HL-60 (cell line): ENCODE measurements at regions not wholly inside any gene's neighbourhood (a gene's known extent, or its start where the extent isn't known, plus 50 kb on each side); places are given as distances from the start of the nearest gene placed in this dataset.

ENCODE experiments used
- DNase-seq, 2 experiments: peaks; one replicate each; pipeline ENCODE4 v3.0.0-alpha.2; 2010 to 2020; ENCODE audit warnings: low read depth in 1 of 2, low spot score in 1 of 2
- H3K27ac ChIP-seq: fragments of 250-450 bp; sonication (Bioruptor Pico); replicated peaks from 2 replicates; pipeline ENCODE4 v1.5.1; 2020; ENCODE audit warnings: mild to moderate bottlenecking, moderate library complexity
- H3K27me3 ChIP-seq: fragments of 250-450 bp; sonication (Bioruptor Pico); 2 replicates; pipeline ENCODE4 v1.5.1; 2021; ENCODE audit warnings: mild to moderate bottlenecking, moderate library complexity; ENCODE audit not compliant: insufficient read depth, poor library complexity, severe bottlenecking
- H3K4me3 ChIP-seq: replicated peaks from 2 replicates; pipeline ENCODE4 v1.5.1; 2011; ENCODE audit warnings: mild to moderate bottlenecking, control low read depth, low read length; ENCODE audit not compliant: insufficient read depth
- GABPA ChIP-seq: IDR thresholded peaks from 2 replicates; pipeline ENCODE4 v1.6.1; 2012; ENCODE audit warnings: low read depth
- POLR2AphosphoS5 ChIP-seq: IDR thresholded peaks from 2 replicates; pipeline ENCODE4 v1.6.1; 2012; ENCODE audit warnings: low read depth
- SPI1 ChIP-seq: IDR thresholded peaks from 2 replicates; pipeline ENCODE4 v1.6.1; 2012; ENCODE audit warnings: low read depth, mild to moderate bottlenecking, borderline replicate concordance
- TF ChIP-seq, protein P1 (sequence below): IDR thresholded peaks from 2 replicates; pipeline ENCODE4 v1.6.1; 2012; ENCODE audit warnings: low read depth; ENCODE audit not compliant: insufficient replicate concordance
- TF ChIP-seq, protein P2 (sequence below): IDR thresholded peaks from one replicate; pipeline ENCODE4 v1.5.1; 2011; ENCODE audit warnings: low read length, control low read depth, inconsistent platforms; ENCODE audit not compliant: insufficient read depth

DNA sequence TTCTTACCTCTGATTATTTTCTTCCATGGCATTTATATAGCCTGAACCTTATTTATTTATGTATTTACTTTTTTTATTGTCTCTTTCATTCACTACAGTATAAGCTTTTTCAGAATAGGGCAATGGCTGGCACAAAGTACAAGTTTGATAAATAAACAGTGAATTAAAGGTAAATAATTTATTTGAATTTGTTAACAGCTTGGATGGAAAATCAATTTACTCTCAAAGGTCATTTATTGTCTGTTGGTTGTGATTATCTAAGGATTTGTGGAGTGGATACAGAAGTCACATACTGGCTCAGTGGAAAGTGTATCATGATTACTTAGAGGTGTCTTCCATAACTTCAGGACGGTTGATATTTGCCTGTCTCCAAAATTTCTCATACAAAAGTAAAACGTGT lies 2472.9 kb downstream of the PCDH7 start:
- TF ChIP-seq GABPA (no peak), SPI1 (no peak), POLR2AphosphoS5 (no peak)
- TF ChIP-seq, protein P1, sequence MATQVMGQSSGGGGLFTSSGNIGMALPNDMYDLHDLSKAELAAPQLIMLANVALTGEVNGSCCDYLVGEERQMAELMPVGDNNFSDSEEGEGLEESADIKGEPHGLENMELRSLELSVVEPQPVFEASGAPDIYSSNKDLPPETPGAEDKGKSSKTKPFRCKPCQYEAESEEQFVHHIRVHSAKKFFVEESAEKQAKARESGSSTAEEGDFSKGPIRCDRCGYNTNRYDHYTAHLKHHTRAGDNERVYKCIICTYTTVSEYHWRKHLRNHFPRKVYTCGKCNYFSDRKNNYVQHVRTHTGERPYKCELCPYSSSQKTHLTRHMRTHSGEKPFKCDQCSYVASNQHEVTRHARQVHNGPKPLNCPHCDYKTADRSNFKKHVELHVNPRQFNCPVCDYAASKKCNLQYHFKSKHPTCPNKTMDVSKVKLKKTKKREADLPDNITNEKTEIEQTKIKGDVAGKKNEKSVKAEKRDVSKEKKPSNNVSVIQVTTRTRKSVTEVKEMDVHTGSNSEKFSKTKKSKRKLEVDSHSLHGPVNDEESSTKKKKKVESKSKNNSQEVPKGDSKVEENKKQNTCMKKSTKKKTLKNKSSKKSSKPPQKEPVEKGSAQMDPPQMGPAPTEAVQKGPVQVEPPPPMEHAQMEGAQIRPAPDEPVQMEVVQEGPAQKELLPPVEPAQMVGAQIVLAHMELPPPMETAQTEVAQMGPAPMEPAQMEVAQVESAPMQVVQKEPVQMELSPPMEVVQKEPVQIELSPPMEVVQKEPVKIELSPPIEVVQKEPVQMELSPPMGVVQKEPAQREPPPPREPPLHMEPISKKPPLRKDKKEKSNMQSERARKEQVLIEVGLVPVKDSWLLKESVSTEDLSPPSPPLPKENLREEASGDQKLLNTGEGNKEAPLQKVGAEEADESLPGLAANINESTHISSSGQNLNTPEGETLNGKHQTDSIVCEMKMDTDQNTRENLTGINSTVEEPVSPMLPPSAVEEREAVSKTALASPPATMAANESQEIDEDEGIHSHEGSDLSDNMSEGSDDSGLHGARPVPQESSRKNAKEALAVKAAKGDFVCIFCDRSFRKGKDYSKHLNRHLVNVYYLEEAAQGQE, result no peak
- TF ChIP-seq, protein P2, sequence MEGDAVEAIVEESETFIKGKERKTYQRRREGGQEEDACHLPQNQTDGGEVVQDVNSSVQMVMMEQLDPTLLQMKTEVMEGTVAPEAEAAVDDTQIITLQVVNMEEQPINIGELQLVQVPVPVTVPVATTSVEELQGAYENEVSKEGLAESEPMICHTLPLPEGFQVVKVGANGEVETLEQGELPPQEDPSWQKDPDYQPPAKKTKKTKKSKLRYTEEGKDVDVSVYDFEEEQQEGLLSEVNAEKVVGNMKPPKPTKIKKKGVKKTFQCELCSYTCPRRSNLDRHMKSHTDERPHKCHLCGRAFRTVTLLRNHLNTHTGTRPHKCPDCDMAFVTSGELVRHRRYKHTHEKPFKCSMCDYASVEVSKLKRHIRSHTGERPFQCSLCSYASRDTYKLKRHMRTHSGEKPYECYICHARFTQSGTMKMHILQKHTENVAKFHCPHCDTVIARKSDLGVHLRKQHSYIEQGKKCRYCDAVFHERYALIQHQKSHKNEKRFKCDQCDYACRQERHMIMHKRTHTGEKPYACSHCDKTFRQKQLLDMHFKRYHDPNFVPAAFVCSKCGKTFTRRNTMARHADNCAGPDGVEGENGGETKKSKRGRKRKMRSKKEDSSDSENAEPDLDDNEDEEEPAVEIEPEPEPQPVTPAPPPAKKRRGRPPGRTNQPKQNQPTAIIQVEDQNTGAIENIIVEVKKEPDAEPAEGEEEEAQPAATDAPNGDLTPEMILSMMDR, result no peak
- H3K27ac ChIP-seq, result no peak overlapping the region
- H3K27me3 ChIP-seq, result no peaks in the 10 kb centered on the region
- no peak overlapping the region for H3K4me3 ChIP-seq
- DNase-seq, result no peak

DNA sequence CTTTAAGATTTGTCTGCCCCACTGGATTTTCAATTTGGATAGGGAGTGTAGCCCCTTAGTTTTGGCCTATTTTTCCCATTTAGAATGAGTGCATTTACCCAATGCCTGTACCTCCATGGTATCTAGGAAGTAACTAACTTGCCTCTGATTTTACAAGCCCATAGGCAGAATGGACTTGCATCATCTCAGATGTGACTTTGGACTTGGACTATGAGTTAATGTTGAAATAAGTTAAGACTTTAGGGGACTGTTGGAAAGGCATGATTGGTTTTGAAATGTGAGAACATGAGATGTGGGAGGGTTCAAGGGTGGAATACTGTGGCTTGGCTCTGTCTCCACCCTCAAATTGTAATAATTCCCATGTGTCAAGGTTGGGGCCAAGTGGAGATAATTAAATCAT lies 2480.2 kb downstream of the PCDH7 start:
- H3K27ac ChIP-seq, result no peak overlapping the region
- no peak for DNase-seq
- TF ChIP-seq, protein P2, result no peak
- TF ChIP-seq GABPA (no peak), SPI1 (no peak), POLR2AphosphoS5 (no peak)
- TF ChIP-seq, protein P1, result no peak
- no peaks in the 10 kb centered on the region for H3K27me3 ChIP-seq
- H3K4me3 ChIP-seq, result no peak overlapping the region

DNA sequence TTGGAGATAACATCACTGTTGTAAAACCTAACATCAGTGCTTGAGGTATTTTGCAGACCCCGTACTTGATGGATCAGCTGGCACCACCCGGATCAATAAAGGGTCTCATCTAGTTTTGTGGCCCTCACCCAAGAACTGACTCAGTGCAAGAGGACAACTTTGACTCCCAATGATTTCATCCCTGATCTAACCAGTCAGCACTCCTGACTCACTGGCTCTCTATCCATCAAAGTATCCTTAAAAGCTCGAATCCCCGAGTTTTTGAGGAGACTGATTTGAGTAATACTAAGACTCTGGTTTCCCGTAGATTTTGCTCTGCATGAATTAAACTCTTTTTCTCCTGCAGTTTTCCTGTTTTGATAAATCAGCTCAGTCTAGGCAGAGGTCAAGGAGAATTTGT lies 2498.1 kb downstream of the PCDH7 start:
- Histone ChIP-seq H3K4me3 (no peak overlapping the region), H3K27ac (no peak overlapping the region), H3K27me3 (no peaks in the 10 kb centered on the region)
- no peak for DNase-seq
- TF ChIP-seq SPI1, result no peak
- TF ChIP-seq, protein P2, result no peak

DNA sequence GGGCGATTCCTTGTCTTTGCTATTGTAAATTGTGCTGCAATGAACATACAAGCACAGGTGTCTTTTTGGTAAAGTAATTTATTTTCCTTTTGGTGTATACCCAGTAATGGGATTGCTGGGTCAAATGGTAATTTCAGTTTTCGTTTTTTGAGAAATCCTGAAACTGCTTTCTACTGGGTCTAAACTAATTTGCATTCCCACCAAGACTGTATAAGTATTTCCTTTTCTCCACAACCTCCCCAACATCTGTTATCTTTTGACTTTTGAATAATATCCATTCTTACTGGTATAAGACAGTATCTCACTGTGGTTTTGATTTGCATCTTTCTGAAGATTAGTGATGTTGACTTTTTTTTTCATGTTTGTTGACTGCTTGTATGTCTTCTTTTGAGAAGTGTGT lies 2506.0 kb downstream of the PCDH7 start:
- TF ChIP-seq SPI1, result no peak
- TF ChIP-seq, protein P1, result no peak
- no peak for TF ChIP-seq POLR2AphosphoS5
- no peak for TF ChIP-seq GABPA
- TF ChIP-seq, protein P2, result no peak
- Histone ChIP-seq H3K27ac (no peak overlapping the region), H3K27me3 (no peaks in the 10 kb centered on the region), H3K4me3 (no peak overlapping the region)
- DNase-seq, result no peak
